DOHH2 (cell line): ENCODE measurements at regions not wholly inside any gene's neighbourhood (a gene's known extent, or its start where the extent isn't known, plus 50 kb on each side); places are given as distances from the start of the nearest gene placed in this dataset.

Experiments
- CTCF ChIP-seq: fragments of 200-600 bp; sonication (generic); IDR thresholded peaks from one replicate; pipeline ENCODE4 v1.5.1; 2014; ENCODE audit warnings: antibody characterized with exemption, mild to moderate bottlenecking, low read depth, low read length; ENCODE audit not compliant: poor library complexity, severe bottlenecking
- EZH2phosphoT487 ChIP-seq: fragments of 200-600 bp; sonication (generic); IDR thresholded peaks from 2 replicates; pipeline ENCODE4 v1.6.1; 2017; ENCODE audit warnings: borderline replicate concordance, mild to moderate bottlenecking, antibody characterized with exemption, low read length, moderate library complexity, mixed read lengths

DNA sequence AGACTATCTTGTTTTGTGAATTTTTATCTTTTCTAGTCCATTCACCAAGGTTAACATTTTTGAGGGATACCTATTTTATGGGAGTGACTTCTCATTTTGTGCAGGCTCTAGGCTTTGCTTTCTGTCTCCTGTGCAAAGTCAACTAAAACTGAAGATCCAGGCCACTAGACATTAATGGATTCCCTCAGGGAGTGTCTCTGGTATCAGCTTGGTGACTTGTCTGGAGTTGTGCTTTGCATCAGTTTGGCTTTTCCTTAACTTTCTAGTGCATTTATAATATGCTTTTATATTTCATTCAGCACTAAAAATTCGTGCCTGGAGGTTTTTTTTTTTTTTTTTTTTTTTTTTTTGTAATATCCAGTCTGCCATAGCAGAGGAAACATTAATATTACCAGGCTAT is 144.2 kb downstream of the YIPF5 start:
- TF ChIP-seq CTCF (no peak), EZH2phosphoT487 (no peak)
